ENCODE measurements at regions not wholly inside any gene's neighbourhood (a gene's known extent, or its start where the extent isn't known, plus 50 kb on each side); places are given as distances from the start of the nearest gene placed in this dataset.

GRCh38 chr12:107973950-107974349, 155.1 kb upstream of the WSCD2 start:
- no peak for TF ChIP-seq POLR2A (IDR thresholded peaks at IDR 0.05; ENCODE audit: low read length)
- TF ChIP-seq GATA1 (IDR thresholded peaks at IDR 0.05; ENCODE audit: low read depth, low read length) = no peak
